ENCODE measurements at regions not wholly inside any gene's neighbourhood (a gene's known extent, or its start where the extent isn't known, plus 50 kb on each side); places are given as distances from the start of the nearest gene placed in this dataset.

DNA sequence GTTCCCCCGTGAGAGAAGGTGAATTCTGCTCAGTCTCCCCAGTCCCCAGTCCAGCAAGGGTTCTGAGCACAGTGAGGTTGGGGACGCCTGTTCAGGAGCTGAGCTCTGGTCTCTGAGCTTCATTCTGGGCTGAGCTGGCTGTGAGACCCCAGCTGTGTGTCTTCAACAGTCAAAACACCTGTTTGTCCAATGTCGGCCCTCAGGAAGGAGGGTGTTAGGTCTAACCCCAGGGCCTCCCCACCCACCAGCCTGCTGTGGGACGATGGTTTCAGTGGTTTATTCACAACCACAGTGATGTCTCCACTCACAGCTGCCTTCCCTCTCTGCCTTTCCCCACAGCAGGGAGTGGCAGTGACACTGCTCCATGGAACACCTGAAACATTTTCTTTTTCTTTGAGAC, 1282.9 kb downstream of the TBC1D22A start:
- Histone ChIP-seq H3K9me2 (ENCODE audit: insufficient read depth) (no peaks in the 10 kb centered on the region), H4K20me1 (ENCODE audit: insufficient read depth) (no peaks in the 10 kb centered on the region), H3K79me2 (ENCODE audit: insufficient read depth) (no peaks in the 10 kb centered on the region), H2AFZ (no peak overlapping the region), H3K4me3 (no peak overlapping the region), H3K4me2 (ENCODE audit: unreplicated experiment) (no peak overlapping the region), H3K4me1 (ENCODE audit: insufficient read depth) (no peaks in the 10 kb centered on the region), H3K36me3 (ENCODE audit: low read depth) (no peaks in the 10 kb centered on the region), H3K27ac (no peak overlapping the region), H3F3A (ENCODE audit: insufficient read depth) (no peaks in the 10 kb centered on the region), H3K27me3 (replicated peaks; ENCODE audit: insufficient read depth) (no peaks in the 10 kb centered on the region), H3K9ac (no peak overlapping the region), H3K9me3 (ENCODE audit: low read depth) (no peaks in the 10 kb centered on the region)
- no peak for DNase-seq
- no peak for TF ChIP-seq EZH2phosphoT487 (IDR thresholded peaks at IDR 0.05; ENCODE audit: insufficient read depth, low read depth)
- TF ChIP-seq EZH2 (IDR thresholded peaks at IDR 0.05; ENCODE audit: insufficient read depth, poor library complexity, severe bottlenecking), result no peak
- in situ Hi-C loops (cut with MboI), result no loop called here
- 39 to 61% methylated on average over 4 of the region's 4 CpGs for WGBS, 2 experiments (ENCODE audit: low coverage in 1 of 2, low lambda C conversion rate in 2 of 2, missing lambda C conversion rate in 2 of 2)

- H2AFZ ChIP-seq, result no peak overlapping the region
- no peak overlapping the region for H3K9ac ChIP-seq
- H3K4me3 ChIP-seq, result no peak overlapping the region
- no peak overlapping the region for H3K27ac ChIP-seq
- no peaks in the 10 kb centered on the region for H3K27me3 ChIP-seq (replicated peaks; ENCODE audit: insufficient read depth)
- H3K4me2 ChIP-seq (ENCODE audit: unreplicated experiment), result no peak overlapping the region
- H3F3A ChIP-seq (ENCODE audit: insufficient read depth), result no peaks in the 10 kb centered on the region
- DNase-seq, result no peak
- 18 to 19% methylated on average over 9 of the region's 9 CpGs for WGBS, 2 experiments (ENCODE audit: low coverage in 1 of 2, low lambda C conversion rate in 2 of 2, missing lambda C conversion rate in 2 of 2)
- no peaks in the 10 kb centered on the region for H3K79me2 ChIP-seq (ENCODE audit: insufficient read depth)
- no peaks in the 10 kb centered on the region for H3K9me2 ChIP-seq (ENCODE audit: insufficient read depth)
- H4K20me1 ChIP-seq (ENCODE audit: insufficient read depth), result no peaks in the 10 kb centered on the region
- H3K4me1 ChIP-seq (ENCODE audit: insufficient read depth), result no peaks in the 10 kb centered on the region
- in situ Hi-C loops (cut with MboI), result no loop called here
- no peak for TF ChIP-seq EZH2phosphoT487 (IDR thresholded peaks at IDR 0.05; ENCODE audit: insufficient read depth, low read depth)
- TF ChIP-seq EZH2 (IDR thresholded peaks at IDR 0.05; ENCODE audit: insufficient read depth, poor library complexity, severe bottlenecking), result no peak
- no peaks in the 10 kb centered on the region for H3K36me3 ChIP-seq (ENCODE audit: low read depth)
- H3K9me3 ChIP-seq (ENCODE audit: low read depth), result no peaks in the 10 kb centered on the region
Measured at GRCh38 chr22:48044487-48045060, 1282.1 kb downstream of the TBC1D22A start.

GRCh38 chr22:48043581-48043980, 1281.1 kb downstream of the TBC1D22A start:
- Histone ChIP-seq H3K9me2 (ENCODE audit: insufficient read depth) (no peaks in the 10 kb centered on the region), H3F3A (ENCODE audit: insufficient read depth) (no peaks in the 10 kb centered on the region), H3K79me2 (ENCODE audit: insufficient read depth) (no peaks in the 10 kb centered on the region), H3K4me2 (ENCODE audit: unreplicated experiment) (no peak overlapping the region), H3K27me3 (replicated peaks; ENCODE audit: insufficient read depth) (no peaks in the 10 kb centered on the region), H2AFZ (no peak overlapping the region), H3K36me3 (ENCODE audit: low read depth) (no peaks in the 10 kb centered on the region), H4K20me1 (ENCODE audit: insufficient read depth) (no peaks in the 10 kb centered on the region), H3K4me3 (no peak overlapping the region), H3K9ac (no peak overlapping the region), H3K27ac (no peak overlapping the region), H3K9me3 (ENCODE audit: low read depth) (no peaks in the 10 kb centered on the region), H3K4me1 (ENCODE audit: insufficient read depth) (no peaks in the 10 kb centered on the region)
- in situ Hi-C loops (cut with MboI), result no loop called here
- 68% methylated on average over 6 of the region's 6 CpGs for WGBS, 2 experiments (ENCODE audit: low coverage in 1 of 2, low lambda C conversion rate in 2 of 2, missing lambda C conversion rate in 2 of 2)
- TF ChIP-seq EZH2 (IDR thresholded peaks at IDR 0.05; ENCODE audit: insufficient read depth, poor library complexity, severe bottlenecking), result no peak
- no peak for TF ChIP-seq EZH2phosphoT487 (IDR thresholded peaks at IDR 0.05; ENCODE audit: insufficient read depth, low read depth)
- no peak for DNase-seq

DNA sequence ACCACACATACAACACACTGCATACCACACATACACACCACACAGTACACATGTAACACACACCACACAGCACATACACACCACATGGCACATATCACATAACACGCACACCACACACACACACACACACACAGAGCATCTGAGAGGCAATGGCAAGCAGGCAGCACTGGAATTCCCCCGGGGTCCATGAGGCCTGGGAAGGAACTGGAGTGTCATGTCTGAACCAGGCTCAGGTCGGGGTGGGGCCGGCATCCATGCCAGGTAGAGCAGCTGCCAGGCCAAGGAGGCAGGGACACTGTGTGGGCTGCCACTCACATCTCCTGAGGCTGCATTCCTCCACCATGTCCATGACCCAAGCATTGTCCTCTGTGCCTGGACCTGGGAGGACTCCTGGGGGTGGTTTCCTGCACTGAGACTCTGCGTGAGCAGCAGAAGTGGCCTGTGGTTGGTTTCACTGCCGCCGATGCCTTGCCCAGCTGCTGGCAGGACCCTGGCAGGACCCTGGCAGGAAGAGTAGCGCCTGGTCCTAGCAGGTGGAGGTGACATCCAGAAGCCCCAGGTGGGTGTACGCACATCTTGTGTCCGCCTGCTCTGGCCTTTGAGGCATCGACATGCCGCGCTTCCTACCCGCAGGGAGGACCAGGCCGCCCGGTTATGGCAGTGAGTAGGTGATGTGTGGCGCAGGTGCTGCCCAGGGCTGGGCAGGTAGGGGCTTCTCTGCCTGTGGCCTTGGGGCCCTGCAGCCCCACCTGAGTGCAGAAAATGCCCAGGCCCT, 1280.4 kb downstream of the TBC1D22A start:
- H3F3A ChIP-seq (ENCODE audit: insufficient read depth), result no peaks in the 10 kb centered on the region
- no peaks in the 10 kb centered on the region for H3K79me2 ChIP-seq (ENCODE audit: insufficient read depth)
- no peak overlapping the region for H2AFZ ChIP-seq
- H3K27me3 ChIP-seq (replicated peaks; ENCODE audit: insufficient read depth), result no peaks in the 10 kb centered on the region
- H3K36me3 ChIP-seq (ENCODE audit: low read depth), result no peaks in the 10 kb centered on the region
- TF ChIP-seq EZH2phosphoT487 (IDR thresholded peaks at IDR 0.05; ENCODE audit: insufficient read depth, low read depth), result no peak
- TF ChIP-seq EZH2 (IDR thresholded peaks at IDR 0.05; ENCODE audit: insufficient read depth, poor library complexity, severe bottlenecking), result no peak
- H3K9ac ChIP-seq, result no peak overlapping the region
- 69 to 74% methylated on average over 17 of the region's 17 CpGs for WGBS, 2 experiments (ENCODE audit: low coverage in 1 of 2, low lambda C conversion rate in 2 of 2, missing lambda C conversion rate in 2 of 2)
- in situ Hi-C loops (cut with MboI), result no loop called here
- no peaks in the 10 kb centered on the region for H3K9me3 ChIP-seq (ENCODE audit: low read depth)
- no peak overlapping the region for H3K27ac ChIP-seq
- no peaks in the 10 kb centered on the region for H4K20me1 ChIP-seq (ENCODE audit: insufficient read depth)
- no peaks in the 10 kb centered on the region for H3K4me1 ChIP-seq (ENCODE audit: insufficient read depth)
- H3K4me2 ChIP-seq (ENCODE audit: unreplicated experiment), result no peak overlapping the region
- H3K4me3 ChIP-seq, result no peak overlapping the region
- no peak for DNase-seq
- no peaks in the 10 kb centered on the region for H3K9me2 ChIP-seq (ENCODE audit: insufficient read depth)
